ENCODE measurements at regions not wholly inside any gene's neighbourhood (a gene's known extent, or its start where the extent isn't known, plus 50 kb on each side); places are given as distances from the start of the nearest gene placed in this dataset.

DNA sequence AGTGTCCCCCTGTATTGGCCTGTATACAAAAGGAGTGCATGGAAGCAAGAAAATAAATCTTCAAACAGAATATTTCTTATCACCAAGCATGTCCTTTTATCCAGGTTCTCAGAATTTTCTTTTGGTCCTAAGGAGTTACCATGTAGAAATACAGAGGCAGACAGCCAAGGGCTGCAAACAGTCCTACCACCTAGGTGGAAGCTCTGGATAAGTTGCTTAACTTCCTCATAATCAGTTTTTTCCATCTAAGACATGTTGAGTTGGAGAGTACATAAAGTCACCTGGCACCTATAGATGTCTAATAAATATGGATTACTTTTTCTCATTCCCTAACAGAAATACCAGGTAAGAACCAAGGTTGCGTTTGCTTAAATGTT, 57.0 kb upstream of the BLID start:
- peaks cover 6 to 7% of the 10 kb centered on the region in 2 donors for H3K27me3 Mint-ChIP-seq (ENCODE audit: low read depth in 2 of 2)
- no peak overlapping the region for H3K27ac ChIP-seq (ENCODE audit: low read length)
- TF ChIP-seq, protein P1, sequence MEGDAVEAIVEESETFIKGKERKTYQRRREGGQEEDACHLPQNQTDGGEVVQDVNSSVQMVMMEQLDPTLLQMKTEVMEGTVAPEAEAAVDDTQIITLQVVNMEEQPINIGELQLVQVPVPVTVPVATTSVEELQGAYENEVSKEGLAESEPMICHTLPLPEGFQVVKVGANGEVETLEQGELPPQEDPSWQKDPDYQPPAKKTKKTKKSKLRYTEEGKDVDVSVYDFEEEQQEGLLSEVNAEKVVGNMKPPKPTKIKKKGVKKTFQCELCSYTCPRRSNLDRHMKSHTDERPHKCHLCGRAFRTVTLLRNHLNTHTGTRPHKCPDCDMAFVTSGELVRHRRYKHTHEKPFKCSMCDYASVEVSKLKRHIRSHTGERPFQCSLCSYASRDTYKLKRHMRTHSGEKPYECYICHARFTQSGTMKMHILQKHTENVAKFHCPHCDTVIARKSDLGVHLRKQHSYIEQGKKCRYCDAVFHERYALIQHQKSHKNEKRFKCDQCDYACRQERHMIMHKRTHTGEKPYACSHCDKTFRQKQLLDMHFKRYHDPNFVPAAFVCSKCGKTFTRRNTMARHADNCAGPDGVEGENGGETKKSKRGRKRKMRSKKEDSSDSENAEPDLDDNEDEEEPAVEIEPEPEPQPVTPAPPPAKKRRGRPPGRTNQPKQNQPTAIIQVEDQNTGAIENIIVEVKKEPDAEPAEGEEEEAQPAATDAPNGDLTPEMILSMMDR (IDR thresholded peaks at IDR 0.05), result no peak
- ATAC-seq, result no peak
- H3K36me3 Mint-ChIP-seq, result no peaks in the 10 kb centered on the region
- H3K4me3 ChIP-seq (ENCODE audit: low read length), result no peak overlapping the region
- no peaks in the 10 kb centered on the region for H3K9me3 Mint-ChIP-seq
- H3K36me3 ChIP-seq (ENCODE audit: control insufficient read depth, insufficient read depth, low read length), result no peaks in the 10 kb centered on the region
- 75% methylated on average over 1 of the region's 1 CpG for WGBS (ENCODE audit: insufficient coverage)
- no peak overlapping the region for H3K4me3 Mint-ChIP-seq
- intact Hi-C loops (cut with micrococcal nuclease), result no loop called here
- H3K4me1 Mint-ChIP-seq, result no peaks in the 10 kb centered on the region
- H3K27ac Mint-ChIP-seq, result no peak overlapping the region
- H3K27me3 ChIP-seq (ENCODE audit: control insufficient read depth, insufficient read depth, low read length), result no peaks in the 10 kb centered on the region
- H3K9me3 ChIP-seq (ENCODE audit: control insufficient read depth, insufficient read depth, low read length), result no peaks in the 10 kb centered on the region
- H3K4me1 ChIP-seq (ENCODE audit: control insufficient read depth, insufficient read depth, low read length), result no peaks in the 10 kb centered on the region
- DNase-seq, result no peak

DNA sequence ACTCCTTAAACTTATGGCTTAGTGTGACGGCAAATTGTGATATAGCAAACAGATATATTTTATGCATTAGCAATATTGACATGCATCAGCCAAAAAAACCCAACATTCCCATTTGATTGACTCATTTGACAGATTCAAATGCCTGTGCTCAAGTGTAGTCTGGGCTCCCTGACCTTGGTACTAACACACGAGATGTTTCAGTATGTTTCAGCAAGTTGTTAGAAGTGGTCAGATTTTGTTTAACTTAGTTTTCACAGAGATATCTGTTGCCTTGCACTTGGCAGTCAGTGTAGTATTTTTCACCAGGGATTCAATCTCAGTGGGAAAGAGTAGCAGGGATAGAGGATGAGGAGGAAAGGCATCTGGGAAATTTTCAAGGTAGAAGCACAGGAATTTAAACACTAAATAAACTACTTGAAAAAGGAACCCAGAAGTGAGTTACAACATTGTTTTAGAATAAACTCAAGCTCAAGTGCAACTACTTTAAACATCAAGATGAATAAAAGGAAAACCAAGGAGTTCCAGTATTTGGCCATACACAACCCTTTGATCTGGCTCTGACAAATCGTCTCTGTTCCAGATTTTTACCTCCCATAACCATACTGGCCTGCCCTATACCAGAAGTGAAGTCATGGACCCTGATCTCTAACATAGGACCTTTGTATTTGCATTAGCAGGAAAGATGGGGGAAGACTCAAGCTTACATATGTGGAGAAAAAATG, 56.5 kb upstream of the BLID start:
- no peak for ATAC-seq
- Histone ChIP-seq H3K4me3 (ENCODE audit: low read length) (no peak overlapping the region), H3K9me3 (ENCODE audit: control insufficient read depth, insufficient read depth, low read length) (no peaks in the 10 kb centered on the region), H3K36me3 (ENCODE audit: control insufficient read depth, insufficient read depth, low read length) (no peaks in the 10 kb centered on the region), H3K4me1 (ENCODE audit: control insufficient read depth, insufficient read depth, low read length) (no peaks in the 10 kb centered on the region), H3K27ac (ENCODE audit: low read length) (no peak overlapping the region), H3K27me3 (ENCODE audit: control insufficient read depth, insufficient read depth, low read length) (no peaks in the 10 kb centered on the region)
- no peaks in the 10 kb centered on the region for H3K9me3 Mint-ChIP-seq
- H3K4me1 Mint-ChIP-seq, result no peaks in the 10 kb centered on the region
- H3K27ac Mint-ChIP-seq, result no peak overlapping the region
- 78% methylated on average over 3 of the region's 3 CpGs for WGBS (ENCODE audit: insufficient coverage)
- H3K4me3 Mint-ChIP-seq, result no peak overlapping the region
- TF ChIP-seq, protein P1 (IDR thresholded peaks at IDR 0.05), result no peak
- intact Hi-C loops (cut with micrococcal nuclease), result no loop called here
- peaks cover 6 to 7% of the 10 kb centered on the region in 2 donors for H3K27me3 Mint-ChIP-seq (ENCODE audit: low read depth in 2 of 2)
- no peak for DNase-seq
- H3K36me3 Mint-ChIP-seq, result no peaks in the 10 kb centered on the region

DNA sequence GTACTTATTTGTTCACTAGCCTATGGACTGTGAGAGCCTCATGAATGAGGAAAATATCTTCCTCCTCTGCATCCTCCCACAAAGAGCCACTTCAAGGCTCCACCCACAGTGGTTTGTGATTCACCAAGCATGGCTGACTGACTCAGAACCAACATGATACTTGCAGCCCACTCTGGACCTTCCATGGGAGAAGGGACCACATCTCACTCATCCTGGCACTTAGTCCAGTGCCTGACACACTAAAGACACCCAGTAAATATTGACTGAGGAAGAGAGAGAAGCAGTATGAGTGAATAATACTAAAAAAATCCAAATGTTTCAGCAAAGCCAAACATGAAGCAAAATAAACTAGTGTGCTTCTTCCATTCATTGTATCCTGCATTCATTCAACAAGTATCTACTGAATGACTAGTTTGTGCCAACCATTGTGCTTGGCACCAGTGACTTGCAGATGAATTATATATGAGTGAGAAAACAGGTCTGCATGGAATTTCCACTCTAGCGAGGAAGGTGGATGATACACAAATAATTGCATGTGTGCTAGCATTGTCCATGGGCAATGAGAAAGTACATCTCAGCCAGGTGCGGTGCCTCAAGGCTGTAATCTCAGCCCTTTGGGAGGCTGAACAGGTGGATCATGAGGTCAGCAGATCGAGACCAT, 54.9 kb upstream of the BLID start:
- H3K9me3 ChIP-seq (ENCODE audit: control insufficient read depth, insufficient read depth, low read length), result no peaks in the 10 kb centered on the region
- H3K27me3 ChIP-seq (ENCODE audit: control insufficient read depth, insufficient read depth, low read length), result peaks cover 2% of the 10 kb centered on the region
- no peak overlapping the region for H3K4me3 ChIP-seq (ENCODE audit: low read length)
- no peaks in the 10 kb centered on the region for H3K4me1 ChIP-seq (ENCODE audit: control insufficient read depth, insufficient read depth, low read length)
- WGBS (ENCODE audit: insufficient coverage), result 81% methylated on average over 3 of the region's 3 CpGs
- no peaks in the 10 kb centered on the region for H3K9me3 Mint-ChIP-seq
- TF ChIP-seq, protein P1 (IDR thresholded peaks at IDR 0.05), result no peak
- peaks cover 0 to 2% of the 10 kb centered on the region in 2 donors for H3K27me3 Mint-ChIP-seq (ENCODE audit: low read depth in 2 of 2)
- DNase-seq (no peak), ATAC-seq (no peak)
- H3K4me3 Mint-ChIP-seq, result no peak overlapping the region
- no peaks in the 10 kb centered on the region for H3K36me3 ChIP-seq (ENCODE audit: control insufficient read depth, insufficient read depth, low read length)
- no peaks in the 10 kb centered on the region for H3K4me1 Mint-ChIP-seq
- H3K27ac Mint-ChIP-seq, result no peak overlapping the region
- intact Hi-C loops (cut with micrococcal nuclease), result no loop called here
- no peak overlapping the region for H3K27ac ChIP-seq (ENCODE audit: low read length)
- H3K36me3 Mint-ChIP-seq, result no peaks in the 10 kb centered on the region

Data from natural killer cell (primary cell).